Astrocyte (in vitro differentiated cells and primary cell): ENCODE measurements at regions not wholly inside any gene's neighbourhood (a gene's known extent, or its start where the extent isn't known, plus 50 kb on each side); places are given as distances from the start of the nearest gene placed in this dataset.

Experiments
- DNase-seq: peaks from one replicate; pipeline ENCODE4 v3.0.0-alpha.2; 2010; ENCODE audit warnings: low read depth
- FAIRE-seq: peaks from 2 replicates; lab custom pipeline; 2011; peaks lifted over from hg19 to GRCh38; lab: Jason Lieb, UNC
- H2AFZ ChIP-seq: 2 replicates; pipeline ENCODE4 v1.6.0; 2012; ENCODE audit warnings: low read depth, low read length, inconsistent platforms
- H3K27ac ChIP-seq: 2 replicates; pipeline ENCODE4 v1.5.1; 2011; ENCODE audit warnings: low read depth, low read length, inconsistent platforms
- H3K27me3 ChIP-seq: 2 replicates; pipeline ENCODE4 v1.6.0; 2011; ENCODE audit warnings: low read length, inconsistent platforms; ENCODE audit not compliant: insufficient read depth
- H3K36me3 ChIP-seq: 2 replicates; pipeline ENCODE4 v1.5.1; 2011; ENCODE audit warnings: low read length, inconsistent platforms; ENCODE audit not compliant: insufficient read depth
- H3K4me1 ChIP-seq: 2 replicates; pipeline ENCODE4 v1.5.1; 2011; ENCODE audit warnings: low read length, inconsistent platforms; ENCODE audit not compliant: insufficient read depth
- H3K4me2 ChIP-seq: 2 replicates; pipeline ENCODE4 v1.6.0; 2012; ENCODE audit warnings: low read length, inconsistent platforms
- H3K4me3 ChIP-seq: 2 replicates; pipeline ENCODE4 v1.5.1; 2011; ENCODE audit warnings: low read depth, mild to moderate bottlenecking, low read length, inconsistent platforms; ENCODE audit not compliant: insufficient read depth
- H3K79me2 ChIP-seq: 2 replicates; pipeline ENCODE4 v1.6.0; 2012; ENCODE audit warnings: mild to moderate bottlenecking, low read length, inconsistent platforms; ENCODE audit not compliant: insufficient read depth
- H3K9ac ChIP-seq: 2 replicates; pipeline ENCODE4 v1.6.0; 2012; ENCODE audit warnings: mild to moderate bottlenecking, low read length, inconsistent platforms
- H3K9me3 ChIP-seq: 2 replicates; pipeline ENCODE4 v1.5.1; 2012; ENCODE audit warnings: low read depth, mild to moderate bottlenecking, low read length, inconsistent platforms; ENCODE audit not compliant: insufficient read depth
- H4K20me1 ChIP-seq: 2 replicates; pipeline ENCODE4 v1.6.0; 2012; ENCODE audit warnings: low read length, inconsistent platforms; ENCODE audit not compliant: insufficient read depth
- H3K27ac Mint-ChIP-seq: one replicate; pipeline ENCODE4 v1.8.0; 2021; ENCODE audit warnings: mild to moderate bottlenecking, mixed read lengths; ENCODE audit not compliant: unreplicated experiment
- H3K27me3 Mint-ChIP-seq: one replicate; pipeline ENCODE4 v1.8.0; 2021; ENCODE audit warnings: low read depth, mixed read lengths; ENCODE audit not compliant: unreplicated experiment
- H3K36me3 Mint-ChIP-seq: one replicate; pipeline ENCODE4 v1.8.0; 2021; ENCODE audit warnings: low read depth, mixed read lengths; ENCODE audit not compliant: unreplicated experiment
- H3K4me1 Mint-ChIP-seq: one replicate; pipeline ENCODE4 v1.8.0; 2021; ENCODE audit warnings: low read depth, mixed read lengths; ENCODE audit not compliant: unreplicated experiment
- H3K4me3 Mint-ChIP-seq: one replicate; pipeline ENCODE4 v1.8.0; 2021; ENCODE audit warnings: mild to moderate bottlenecking, moderate library complexity, mixed read lengths; ENCODE audit not compliant: unreplicated experiment
- H3K9me3 Mint-ChIP-seq: one replicate; pipeline ENCODE4 v1.8.0; 2021; ENCODE audit warnings: mild to moderate bottlenecking, mixed read lengths; ENCODE audit not compliant: unreplicated experiment
- CTCF ChIP-seq: IDR thresholded peaks from 2 replicates; pipeline ENCODE4 v1.5.1; 2011; ENCODE audit warnings: low read depth, mild to moderate bottlenecking, inconsistent platforms, low read length, moderate library complexity; ENCODE audit not compliant: insufficient read depth
- EZH2 ChIP-seq: IDR thresholded peaks from 2 replicates; pipeline ENCODE4 v1.6.1; 2012; ENCODE audit warnings: mild to moderate bottlenecking, low read length, inconsistent platforms; ENCODE audit not compliant: insufficient read depth

GRCh38 chr2:153214337-153214736 lies 264.2 kb downstream of the RPRM start:
- Histone ChIP-seq H3K79me2 (no peaks in the 10 kb centered on the region), H3K4me3 (no peak overlapping the region), H3K9me3 (no peaks in the 10 kb centered on the region), H3K27me3 (no peaks in the 10 kb centered on the region), H4K20me1 (no peaks in the 10 kb centered on the region), H3K4me2 (no peak overlapping the region), H3K36me3 (no peaks in the 10 kb centered on the region), H3K9ac (no peak overlapping the region), H2AFZ (no peak overlapping the region), H3K27ac (no peak overlapping the region), H3K4me1 (no peaks in the 10 kb centered on the region)
- no peaks in the 10 kb centered on the region for H3K4me1 Mint-ChIP-seq
- H3K27ac Mint-ChIP-seq: no peak overlapping the region
- no peaks in the 10 kb centered on the region for H3K27me3 Mint-ChIP-seq
- H3K4me3 Mint-ChIP-seq: no peak overlapping the region
- H3K36me3 Mint-ChIP-seq: no peaks in the 10 kb centered on the region
- no peak for DNase-seq
- no peaks in the 10 kb centered on the region for H3K9me3 Mint-ChIP-seq
- TF ChIP-seq EZH2 (no peak), CTCF (no peak)
- FAIRE-seq: no peak

GRCh38 chr2:153213022-153213421 lies 265.5 kb downstream of the RPRM start:
- Histone ChIP-seq H3K9me3 (no peaks in the 10 kb centered on the region), H2AFZ (no peak overlapping the region), H3K27ac (no peak overlapping the region), H3K4me2 (no peak overlapping the region), H3K36me3 (no peaks in the 10 kb centered on the region), H3K27me3 (no peaks in the 10 kb centered on the region), H4K20me1 (no peaks in the 10 kb centered on the region), H3K9ac (no peak overlapping the region), H3K79me2 (no peaks in the 10 kb centered on the region), H3K4me1 (no peaks in the 10 kb centered on the region), H3K4me3 (no peak overlapping the region)
- no peaks in the 10 kb centered on the region for H3K36me3 Mint-ChIP-seq
- no peaks in the 10 kb centered on the region for H3K9me3 Mint-ChIP-seq
- H3K27me3 Mint-ChIP-seq: no peaks in the 10 kb centered on the region
- H3K4me3 Mint-ChIP-seq: no peak overlapping the region
- H3K4me1 Mint-ChIP-seq: no peaks in the 10 kb centered on the region
- TF ChIP-seq EZH2: no peak
- TF ChIP-seq CTCF: no peak
- DNase-seq: no peak
- no peak overlapping the region for H3K27ac Mint-ChIP-seq
- no peak for FAIRE-seq

- Mint-ChIP-seq H3K27me3 (peaks cover 4% of the 10 kb centered on the region), H3K4me3 (no peak overlapping the region), H3K27ac (no peak overlapping the region), H3K9me3 (peaks cover 7% of the 10 kb centered on the region), H3K4me1 (no peaks in the 10 kb centered on the region), H3K36me3 (no peaks in the 10 kb centered on the region)
- H3K4me3 ChIP-seq: no peak overlapping the region
- H3K4me1 ChIP-seq: no peaks in the 10 kb centered on the region
- FAIRE-seq (no peak), DNase-seq (no peak)
- no peaks in the 10 kb centered on the region for H3K27me3 ChIP-seq
- no peak overlapping the region for H3K4me2 ChIP-seq
- H3K27ac ChIP-seq: no peak overlapping the region
- no peak overlapping the region for H2AFZ ChIP-seq
- H3K79me2 ChIP-seq: no peaks in the 10 kb centered on the region
- H3K9ac ChIP-seq: no peak overlapping the region
- H4K20me1 ChIP-seq: no peaks in the 10 kb centered on the region
- TF ChIP-seq CTCF: no peak
- TF ChIP-seq EZH2: no peak
- no peaks in the 10 kb centered on the region for H3K36me3 ChIP-seq
- H3K9me3 ChIP-seq: peaks cover 18% of the 10 kb centered on the region
Measured at GRCh38 chr2:153197402-153198386, 280.9 kb downstream of the RPRM start.
